Adrenal gland (tissue), 9 donors: ENCODE measurements at regions not wholly inside any gene's neighbourhood (a gene's known extent, or its start where the extent isn't known, plus 50 kb on each side); places are given as distances from the start of the nearest gene placed in this dataset.

Source experiments
- DNase-seq, 7 donors: peaks; one replicate each; pipeline ENCODE4 v3.0.0-alpha.2; 2019 to 2020
- H3K27ac ChIP-seq, 5 donors: fragments of 200-600 bp; sonication (generic) in 4 of 5; 1 replicate in 3 of 5; 2 replicates in 2 of 5; pipeline versions ENCODE4 v1.5.1 to v1.8.0; 2016 to 2020; ENCODE audit warnings: mild to moderate bottlenecking in 1 of 5
- H3K27me3 ChIP-seq: fragments of 200-600 bp; 2 replicates; pipeline ENCODE4 v1.8.0; 2021
- H3K36me3 ChIP-seq, 2 donors: fragments of 200-600 bp; replicated peaks in 1 of 2; 1 replicate in 1 of 2; 2 replicates in 1 of 2; pipeline versions ENCODE4 v1.5.1 to v1.8.0; 2018 to 2022
- H3K4me1 ChIP-seq, 2 donors: fragments of 200-600 bp; replicated peaks in 1 of 2; 1 replicate in 1 of 2; 2 replicates in 1 of 2; pipeline versions ENCODE4 v1.5.1 to v1.8.0; 2018 to 2021
- H3K4me3 ChIP-seq, 4 donors: fragments of 200-600 bp; sonication (generic) in 3 of 4; one replicate each; pipeline ENCODE4 v1.5.1; 2016 to 2018
- H3K9me3 ChIP-seq, 3 donors: fragments of 200-600 bp; sonication (generic) in 1 of 3; replicated peaks in 1 of 3; 1 replicate in 2 of 3; 2 replicates in 1 of 3; pipeline versions ENCODE4 v1.5.1 to v1.8.0; 2016 to 2021
- POLR2A ChIP-seq, 2 donors: fragments of 450-650 bp; IDR thresholded peaks; one replicate each; pipeline ENCODE4 v1.6.1; 2017; ENCODE audit warnings: antibody characterized with exemption in 2 of 2, mild to moderate bottlenecking in 2 of 2, moderate library complexity in 1 of 2
- WGBS, 4 donors: extraction: QIAGEN DNeasy Blood & Tissue Kit in 2 of 4; methylation state at CpG; one replicate each; pipeline versions ENCODE4 v1.1.5 to v1.1.7; 2013 to 2017; 5-methylcytosine and 5-hydroxymethylcytosine counted together
- intact Hi-C, 2 donors: fragments of 100-400 bp; cut with DNase I; formaldehyde crosslinking; loops; one replicate each; pipeline versions ENCODE4 v1.14.1 to v1.15.0; 2022 to 2023
- TF ChIP-seq, protein P1 (sequence below), 6 experiments: fragments of 450-650 bp in 4 of 6; fragments of 200-600 bp in 2 of 6; sonication (generic) in 1 of 6; IDR thresholded peaks; 1 replicate in 5 of 6; 2 replicates in 1 of 6; pipeline versions ENCODE4 v1.5.1 to v1.8.0; 2016 to 2021; ENCODE audit warnings: antibody characterized with exemption in 6 of 6, mild to moderate bottlenecking in 2 of 6, moderate library complexity in 1 of 6
- donor health status: healthy with polysubstance abuse.
- donor health status: Bipolar disorder and iron deficiency.
- donor health status: DM: yes; HTN: yes; CAD: no.
- donor health status: DM: no; HTN: no; CAD: no.
- donor health status: DM: no; HTN: no; CAD: no.

GRCh38 chr7:51592842-51593599 lies 276.4 kb upstream of the COBL start:
- DNase-seq, result no peak
- WGBS, 4 donors, result 80 to 86% (median 82%) methylated on average over 10 of the region's 10 CpGs
- Histone ChIP-seq H3K9me3 (no peaks in the 10 kb centered on the region), H3K27ac (no peak overlapping the region), H3K36me3 (no peaks in the 10 kb centered on the region), H3K27me3 (no peaks in the 10 kb centered on the region), H3K4me1 (no peaks in the 10 kb centered on the region), H3K4me3 (no peak overlapping the region)
- TF ChIP-seq, protein P1, sequence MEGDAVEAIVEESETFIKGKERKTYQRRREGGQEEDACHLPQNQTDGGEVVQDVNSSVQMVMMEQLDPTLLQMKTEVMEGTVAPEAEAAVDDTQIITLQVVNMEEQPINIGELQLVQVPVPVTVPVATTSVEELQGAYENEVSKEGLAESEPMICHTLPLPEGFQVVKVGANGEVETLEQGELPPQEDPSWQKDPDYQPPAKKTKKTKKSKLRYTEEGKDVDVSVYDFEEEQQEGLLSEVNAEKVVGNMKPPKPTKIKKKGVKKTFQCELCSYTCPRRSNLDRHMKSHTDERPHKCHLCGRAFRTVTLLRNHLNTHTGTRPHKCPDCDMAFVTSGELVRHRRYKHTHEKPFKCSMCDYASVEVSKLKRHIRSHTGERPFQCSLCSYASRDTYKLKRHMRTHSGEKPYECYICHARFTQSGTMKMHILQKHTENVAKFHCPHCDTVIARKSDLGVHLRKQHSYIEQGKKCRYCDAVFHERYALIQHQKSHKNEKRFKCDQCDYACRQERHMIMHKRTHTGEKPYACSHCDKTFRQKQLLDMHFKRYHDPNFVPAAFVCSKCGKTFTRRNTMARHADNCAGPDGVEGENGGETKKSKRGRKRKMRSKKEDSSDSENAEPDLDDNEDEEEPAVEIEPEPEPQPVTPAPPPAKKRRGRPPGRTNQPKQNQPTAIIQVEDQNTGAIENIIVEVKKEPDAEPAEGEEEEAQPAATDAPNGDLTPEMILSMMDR (IDR thresholded peaks at IDR 0.05), result no peak
- intact Hi-C loops, result no loop called here

- H3K27ac ChIP-seq, result no peak overlapping the region
- no peak overlapping the region for H3K4me3 ChIP-seq
- no peak for TF ChIP-seq POLR2A (IDR thresholded peaks at IDR 0.05)
- TF ChIP-seq, protein P1 (IDR thresholded peaks at IDR 0.05), result no peak
- DNase-seq, result no peak
- H3K27me3 ChIP-seq, result no peaks in the 10 kb centered on the region
- no peaks in the 10 kb centered on the region for H3K9me3 ChIP-seq
- 13 to 21% (median 15%) methylated on average over 2 of the region's 2 CpGs for WGBS, 4 donors
- intact Hi-C loops, result no loop called here
- no peaks in the 10 kb centered on the region for H3K36me3 ChIP-seq
- no peaks in the 10 kb centered on the region for H3K4me1 ChIP-seq
Observed at GRCh38 chr7:51591223-51591622, 274.6 kb upstream of the COBL start.

DNA sequence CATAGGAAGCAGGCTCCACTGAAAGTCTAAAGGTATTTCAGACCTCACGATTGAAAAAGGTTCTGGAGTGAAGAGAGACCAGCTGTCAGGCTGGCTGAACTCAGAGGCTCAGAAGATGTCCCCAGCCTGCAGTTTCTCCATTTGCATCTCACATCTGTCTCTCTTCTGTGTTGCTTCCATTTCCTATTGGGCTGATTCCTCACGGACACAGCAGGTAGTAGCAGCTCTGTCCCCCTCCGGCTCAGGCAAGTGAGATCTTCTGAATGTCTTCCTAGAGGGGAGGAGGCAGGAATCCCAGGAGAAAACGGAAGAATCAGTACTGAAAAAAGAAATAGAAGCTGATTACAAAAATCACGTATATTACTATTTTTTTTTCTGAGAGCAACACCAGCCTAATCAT lies 274.1 kb upstream of the COBL start:
- Histone ChIP-seq H3K4me1 (no peaks in the 10 kb centered on the region), H3K9me3 (no peaks in the 10 kb centered on the region), H3K4me3 (no peak overlapping the region), H3K27ac (no peak overlapping the region), H3K27me3 (no peaks in the 10 kb centered on the region), H3K36me3 (no peaks in the 10 kb centered on the region)
- no peak for TF ChIP-seq POLR2A (IDR thresholded peaks at IDR 0.05)
- TF ChIP-seq, protein P1 (IDR thresholded peaks at IDR 0.05), result no peak
- intact Hi-C loops, result no loop called here
- no peak for DNase-seq
- 29 to 53% (median 38%) methylated on average over 5 of the region's 5 CpGs for WGBS, 4 donors

GRCh38 chr7:51589111-51589510 lies 272.5 kb upstream of the COBL start:
- H3K4me3 ChIP-seq, result no peak overlapping the region
- TF ChIP-seq, protein P1 (IDR thresholded peaks at IDR 0.05), result no peak
- TF ChIP-seq POLR2A (IDR thresholded peaks at IDR 0.05), result no peak
- WGBS, 4 donors, result 73 to 94% (median 83%) methylated on average over 2 of the region's 2 CpGs
- H3K4me1 ChIP-seq, result no peaks in the 10 kb centered on the region
- no peaks in the 10 kb centered on the region for H3K27me3 ChIP-seq
- H3K27ac ChIP-seq, result no peak overlapping the region
- H3K9me3 ChIP-seq, result no peaks in the 10 kb centered on the region
- intact Hi-C loops, result no loop called here
- H3K36me3 ChIP-seq, result no peaks in the 10 kb centered on the region
- DNase-seq, result no peak
